ENCODE measurements at regions not wholly inside any gene's neighbourhood (a gene's known extent, or its start where the extent isn't known, plus 50 kb on each side); places are given as distances from the start of the nearest gene placed in this dataset.

DNA sequence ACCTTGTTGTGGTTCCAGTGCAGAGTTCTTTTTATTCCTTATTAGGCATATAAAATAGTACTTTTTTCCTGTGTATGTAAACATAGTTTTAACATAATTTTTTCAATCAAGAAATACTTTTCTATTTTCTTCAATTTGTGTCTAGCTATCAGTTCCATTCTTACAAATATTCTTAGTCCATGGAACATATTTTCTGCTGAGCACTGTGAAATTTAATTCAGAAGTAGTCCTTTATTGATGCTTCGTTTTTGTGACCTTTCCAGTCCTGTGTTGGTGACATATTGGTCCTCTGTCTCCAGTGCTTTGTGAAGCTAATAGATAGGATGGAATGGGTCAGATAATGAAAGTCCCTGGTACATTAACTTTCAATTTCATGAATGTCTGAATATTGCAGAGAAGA lies 325.1 kb downstream of the SAMD5 start:
- H4K8ac ChIP-seq (ENCODE audit: low read depth, low read length): no peak overlapping the region
- no peak overlapping the region for H2BK5ac ChIP-seq (ENCODE audit: low read length)
- no peak for DNase-seq
- H3K4me2 ChIP-seq (ENCODE audit: low read length): no peak overlapping the region
- H3K4me1 ChIP-seq (ENCODE audit: control insufficient read depth, low read depth, low read length): no peaks in the 10 kb centered on the region
- no peak overlapping the region for H3K56ac ChIP-seq (ENCODE audit: low read length)
- H3K27me3 ChIP-seq (ENCODE audit: insufficient read depth, low read length, poor library complexity): no peaks in the 10 kb centered on the region
- H3K18ac ChIP-seq (ENCODE audit: low read length): no peak overlapping the region
- H3K4me3 ChIP-seq (ENCODE audit: low read length): no peak overlapping the region
- H3K36me3 ChIP-seq (ENCODE audit: control insufficient read depth, insufficient read depth, low read length): no peaks in the 10 kb centered on the region
- H4K5ac ChIP-seq (ENCODE audit: low read length): no peak overlapping the region
- no peak overlapping the region for H3K23ac ChIP-seq (ENCODE audit: low read length)
- H2BK120ac ChIP-seq (ENCODE audit: low read depth, low read length): no peak overlapping the region
- no peaks in the 10 kb centered on the region for H3K79me1 ChIP-seq (ENCODE audit: low read length)
- H2BK15ac ChIP-seq (replicated peaks; ENCODE audit: low read depth): no peak overlapping the region
- WGBS (ENCODE audit: extremely low coverage, insufficient coverage, low lambda C conversion rate): no CpG with 5 or more reads among the region's 1 CpG
- H3K79me2 ChIP-seq (ENCODE audit: control insufficient read depth, insufficient read depth, low read length): no peaks in the 10 kb centered on the region
- H3K4ac ChIP-seq (ENCODE audit: low read depth, low read length): no peak overlapping the region
- no peak overlapping the region for H3K9ac ChIP-seq (ENCODE audit: low read length)
- no peak overlapping the region for H3K27ac ChIP-seq (ENCODE audit: low read depth, low read length)
- no peak overlapping the region for H2AK5ac ChIP-seq (ENCODE audit: low read length)

DNA sequence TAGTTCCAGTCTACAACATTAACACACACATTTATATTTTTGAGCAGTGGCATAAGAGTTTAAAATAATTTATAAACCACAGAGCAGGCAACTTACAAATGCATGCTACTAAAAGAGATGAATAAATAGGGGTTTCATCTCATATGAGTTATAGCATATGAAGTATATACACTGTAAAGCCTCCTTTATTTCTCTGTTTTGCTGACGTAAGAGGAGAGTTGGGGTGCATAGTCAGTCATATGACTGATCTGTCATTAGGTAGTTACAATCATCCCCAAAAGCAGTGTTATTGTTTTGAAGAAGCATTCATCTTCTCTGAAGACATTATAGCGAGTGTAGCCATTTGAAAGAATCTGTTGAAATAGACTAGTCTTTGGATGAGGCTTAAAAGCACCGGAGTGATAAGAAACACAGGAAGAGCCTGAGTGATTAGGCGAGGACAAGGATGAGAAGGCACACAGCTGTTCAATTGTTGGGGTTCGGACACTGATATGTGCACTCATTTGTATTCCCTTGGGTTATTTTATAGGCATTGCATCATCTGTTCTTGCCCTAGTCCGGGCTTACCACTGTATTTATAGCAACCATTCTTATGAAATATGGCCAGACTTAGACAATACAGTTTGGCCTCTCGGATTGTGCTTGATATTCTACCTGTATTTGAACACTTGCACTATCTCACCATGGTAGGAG lies 325.7 kb downstream of the SAMD5 start:
- H3K9ac ChIP-seq (ENCODE audit: low read length): no peak overlapping the region
- no peak overlapping the region for H4K8ac ChIP-seq (ENCODE audit: low read depth, low read length)
- no peaks in the 10 kb centered on the region for H3K36me3 ChIP-seq (ENCODE audit: control insufficient read depth, insufficient read depth, low read length)
- no peak overlapping the region for H2BK5ac ChIP-seq (ENCODE audit: low read length)
- no peaks in the 10 kb centered on the region for H3K27me3 ChIP-seq (ENCODE audit: insufficient read depth, low read length, poor library complexity)
- no peak overlapping the region for H3K4me3 ChIP-seq (ENCODE audit: low read length)
- no peak overlapping the region for H3K4me2 ChIP-seq (ENCODE audit: low read length)
- no CpG with 5 or more reads among the region's 7 CpGs for whole genome bisulfite sequencing (ENCODE audit: extremely low coverage, insufficient coverage, low lambda C conversion rate)
- no peak overlapping the region for H3K18ac ChIP-seq (ENCODE audit: low read length)
- H2BK120ac ChIP-seq (ENCODE audit: low read depth, low read length): no peak overlapping the region
- no peak overlapping the region for H3K56ac ChIP-seq (ENCODE audit: low read length)
- H2BK15ac ChIP-seq (replicated peaks; ENCODE audit: low read depth): no peak overlapping the region
- no peaks in the 10 kb centered on the region for H3K4me1 ChIP-seq (ENCODE audit: control insufficient read depth, low read depth, low read length)
- no peak overlapping the region for H2AK5ac ChIP-seq (ENCODE audit: low read length)
- DNase-seq: no peak
- no peak overlapping the region for H3K27ac ChIP-seq (ENCODE audit: low read depth, low read length)
- no peak overlapping the region for H3K23ac ChIP-seq (ENCODE audit: low read length)
- no peak overlapping the region for H4K5ac ChIP-seq (ENCODE audit: low read length)
- no peaks in the 10 kb centered on the region for H3K79me1 ChIP-seq (ENCODE audit: low read length)
- no peak overlapping the region for H3K4ac ChIP-seq (ENCODE audit: low read depth, low read length)
- H3K79me2 ChIP-seq (ENCODE audit: control insufficient read depth, insufficient read depth, low read length): no peaks in the 10 kb centered on the region

DNA sequence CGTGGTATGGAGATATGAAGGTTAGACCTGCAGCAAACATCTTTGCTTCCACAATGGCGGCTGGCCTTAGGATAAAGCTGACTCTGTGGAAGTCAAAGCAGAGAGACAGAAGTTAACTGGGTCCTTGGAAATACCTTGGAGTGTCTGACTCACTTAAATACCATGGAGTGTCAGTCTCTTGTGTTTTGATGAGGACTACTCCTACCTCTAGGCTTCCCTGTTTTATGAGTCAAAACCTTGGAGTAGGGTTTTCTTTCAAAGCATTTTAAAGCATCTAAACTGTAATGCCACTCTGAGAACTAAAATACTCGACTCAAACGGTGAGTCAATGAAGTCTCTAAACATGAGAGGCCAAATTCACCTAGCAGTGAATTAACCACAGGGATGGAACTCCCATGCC lies 329.1 kb downstream of the SAMD5 start:
- Histone ChIP-seq H2BK15ac (replicated peaks; ENCODE audit: low read depth) (no peak overlapping the region), H4K8ac (ENCODE audit: low read depth, low read length) (no peak overlapping the region), H3K27me3 (ENCODE audit: insufficient read depth, low read length, poor library complexity) (no peaks in the 10 kb centered on the region), H3K56ac (ENCODE audit: low read length) (no peak overlapping the region), H3K27ac (ENCODE audit: low read depth, low read length) (no peak overlapping the region), H2AK5ac (ENCODE audit: low read length) (no peak overlapping the region), H3K4me2 (ENCODE audit: low read length) (no peak overlapping the region), H2BK5ac (ENCODE audit: low read length) (no peak overlapping the region), H3K18ac (ENCODE audit: low read length) (no peak overlapping the region), H3K79me2 (ENCODE audit: control insufficient read depth, insufficient read depth, low read length) (no peaks in the 10 kb centered on the region), H3K79me1 (ENCODE audit: low read length) (no peaks in the 10 kb centered on the region), H3K4ac (ENCODE audit: low read depth, low read length) (no peak overlapping the region), H3K4me1 (ENCODE audit: control insufficient read depth, low read depth, low read length) (no peaks in the 10 kb centered on the region), H4K5ac (ENCODE audit: low read length) (no peak overlapping the region), H3K23ac (ENCODE audit: low read length) (no peak overlapping the region), H3K9ac (ENCODE audit: low read length) (no peak overlapping the region), H3K4me3 (ENCODE audit: low read length) (no peak overlapping the region), H3K36me3 (ENCODE audit: control insufficient read depth, insufficient read depth, low read length) (no peaks in the 10 kb centered on the region), H2BK120ac (ENCODE audit: low read depth, low read length) (no peak overlapping the region)
- no CpG with 5 or more reads among the region's 4 CpGs for WGBS (ENCODE audit: extremely low coverage, insufficient coverage, low lambda C conversion rate)
- no peak for DNase-seq

- Histone ChIP-seq H3K9ac (ENCODE audit: low read length) (no peak overlapping the region), H3K4me1 (ENCODE audit: control insufficient read depth, low read depth, low read length) (no peaks in the 10 kb centered on the region), H3K27me3 (ENCODE audit: insufficient read depth, low read length, poor library complexity) (no peaks in the 10 kb centered on the region), H2BK120ac (ENCODE audit: low read depth, low read length) (no peak overlapping the region), H3K79me1 (ENCODE audit: low read length) (no peaks in the 10 kb centered on the region), H2AK5ac (ENCODE audit: low read length) (no peak overlapping the region), H2BK15ac (replicated peaks; ENCODE audit: low read depth) (no peak overlapping the region), H3K79me2 (ENCODE audit: control insufficient read depth, insufficient read depth, low read length) (no peaks in the 10 kb centered on the region), H4K8ac (ENCODE audit: low read depth, low read length) (no peak overlapping the region), H3K27ac (ENCODE audit: low read depth, low read length) (no peak overlapping the region), H3K4me2 (ENCODE audit: low read length) (no peak overlapping the region), H3K4ac (ENCODE audit: low read depth, low read length) (no peak overlapping the region), H3K4me3 (ENCODE audit: low read length) (no peak overlapping the region), H3K56ac (ENCODE audit: low read length) (no peak overlapping the region), H3K23ac (ENCODE audit: low read length) (no peak overlapping the region), H3K18ac (ENCODE audit: low read length) (no peak overlapping the region), H3K36me3 (ENCODE audit: control insufficient read depth, insufficient read depth, low read length) (no peaks in the 10 kb centered on the region), H2BK5ac (ENCODE audit: low read length) (no peak overlapping the region), H4K5ac (ENCODE audit: low read length) (no peak overlapping the region)
- no CpG with 5 or more reads among the region's 2 CpGs for WGBS (ENCODE audit: extremely low coverage, insufficient coverage, low lambda C conversion rate)
- DNase-seq: no peak
Observed at GRCh38 chr6:147839708-147840610, 331.5 kb downstream of the SAMD5 start.

GRCh38 chr6:147841547-147842148 lies 333.2 kb downstream of the SAMD5 start:
- Histone ChIP-seq H4K5ac (ENCODE audit: low read length) (no peak overlapping the region), H3K27ac (ENCODE audit: low read depth, low read length) (no peak overlapping the region), H3K36me3 (ENCODE audit: control insufficient read depth, insufficient read depth, low read length) (no peaks in the 10 kb centered on the region), H3K9ac (ENCODE audit: low read length) (no peak overlapping the region), H3K27me3 (ENCODE audit: insufficient read depth, low read length, poor library complexity) (no peaks in the 10 kb centered on the region), H2BK15ac (replicated peaks; ENCODE audit: low read depth) (no peak overlapping the region), H3K56ac (ENCODE audit: low read length) (no peak overlapping the region), H3K18ac (ENCODE audit: low read length) (no peak overlapping the region), H3K4me2 (ENCODE audit: low read length) (no peak overlapping the region), H3K4ac (ENCODE audit: low read depth, low read length) (no peak overlapping the region), H2BK5ac (ENCODE audit: low read length) (no peak overlapping the region), H3K79me1 (ENCODE audit: low read length) (no peaks in the 10 kb centered on the region), H3K4me1 (ENCODE audit: control insufficient read depth, low read depth, low read length) (no peaks in the 10 kb centered on the region), H3K79me2 (ENCODE audit: control insufficient read depth, insufficient read depth, low read length) (no peaks in the 10 kb centered on the region), H3K4me3 (ENCODE audit: low read length) (no peak overlapping the region), H2AK5ac (ENCODE audit: low read length) (no peak overlapping the region), H3K23ac (ENCODE audit: low read length) (no peak overlapping the region), H4K8ac (ENCODE audit: low read depth, low read length) (no peak overlapping the region), H2BK120ac (ENCODE audit: low read depth, low read length) (no peak overlapping the region)
- no peak for DNase-seq
- WGBS (ENCODE audit: extremely low coverage, insufficient coverage, low lambda C conversion rate): no CpG with 5 or more reads among the region's 1 CpG
